ENCODE measurements at regions not wholly inside any gene's neighbourhood (a gene's known extent, or its start where the extent isn't known, plus 50 kb on each side); places are given as distances from the start of the nearest gene placed in this dataset.
A peak's percentile ranks its signal among the peaks of the same experiment; 100 is the strongest.

DNA sequence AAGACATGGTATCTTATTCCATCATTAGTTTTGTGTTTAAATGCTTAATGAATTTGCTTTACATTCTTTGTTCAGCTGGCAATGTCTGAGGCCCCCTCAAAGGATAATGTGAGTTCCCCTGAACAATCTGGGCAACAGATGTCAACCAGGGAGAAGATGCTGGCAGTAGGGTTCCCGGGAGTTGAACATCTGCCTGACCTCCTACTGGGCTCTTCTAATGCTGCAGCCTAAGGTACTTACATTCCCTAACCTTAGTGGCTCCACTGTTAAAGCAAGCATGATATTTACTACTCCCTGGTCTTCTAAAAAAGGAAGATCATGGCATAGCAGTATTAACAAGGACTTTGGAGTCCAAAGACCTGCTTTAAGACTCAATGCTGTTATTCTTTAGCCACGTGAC, 574.9 kb upstream of the NR5A2 start:
- Histone ChIP-seq H3K4me1 (ENCODE audit: control insufficient read depth in 3 of 3, insufficient read depth in 2 of 3, low read depth in 1 of 3, low read length in 2 of 3) (no peaks in the 10 kb centered on the region), H3K27me3 (ENCODE audit: control insufficient read depth in 3 of 3, insufficient read depth in 3 of 3, low read length in 3 of 3) (no peaks in the 10 kb centered on the region), H3K4me3 (ENCODE audit: low read depth in 1 of 3, low read length in 3 of 3) (no peak overlapping the region), H3K27ac (ENCODE audit: low read depth in 1 of 3, low read length in 2 of 3) (no peak overlapping the region), H3K36me3 (ENCODE audit: control insufficient read depth in 3 of 3, insufficient read depth in 2 of 3, low read depth in 1 of 3, low read length in 3 of 3) (no peaks in the 10 kb centered on the region), H3K9me3 (ENCODE audit: control insufficient read depth in 2 of 2, insufficient read depth in 1 of 2, low read depth in 1 of 2, low read length in 1 of 2) (no peaks in the 10 kb centered on the region)
- no peak for DNase-seq
- FAIRE-seq = no peak
- WGBS, 3 donors = 58 to 76% (median 66%) methylated on average over 2 of the region's 2 CpGs

GRCh38 chr1:199453723-199454122, 573.8 kb upstream of the NR5A2 start:
- Histone ChIP-seq H3K36me3 (ENCODE audit: control insufficient read depth in 3 of 3, insufficient read depth in 2 of 3, low read depth in 1 of 3, low read length in 3 of 3) (no peaks in the 10 kb centered on the region), H3K9me3 (ENCODE audit: control insufficient read depth in 2 of 2, insufficient read depth in 1 of 2, low read depth in 1 of 2, low read length in 1 of 2) (no peaks in the 10 kb centered on the region), H3K27me3 (ENCODE audit: control insufficient read depth in 3 of 3, insufficient read depth in 3 of 3, low read length in 3 of 3) (no peaks in the 10 kb centered on the region), H3K4me1 (ENCODE audit: control insufficient read depth in 3 of 3, insufficient read depth in 2 of 3, low read depth in 1 of 3, low read length in 2 of 3) (no peaks in the 10 kb centered on the region), H3K4me3 (ENCODE audit: low read depth in 1 of 3, low read length in 3 of 3) (no peak overlapping the region), H3K27ac (ENCODE audit: low read depth in 1 of 3, low read length in 2 of 3) (no peak overlapping the region)
- DNase-seq = no peak
- 45 to 62% (median 46%) methylated on average over 3 of the region's 3 CpGs for WGBS, 3 donors
- FAIRE-seq = no peak

DNA sequence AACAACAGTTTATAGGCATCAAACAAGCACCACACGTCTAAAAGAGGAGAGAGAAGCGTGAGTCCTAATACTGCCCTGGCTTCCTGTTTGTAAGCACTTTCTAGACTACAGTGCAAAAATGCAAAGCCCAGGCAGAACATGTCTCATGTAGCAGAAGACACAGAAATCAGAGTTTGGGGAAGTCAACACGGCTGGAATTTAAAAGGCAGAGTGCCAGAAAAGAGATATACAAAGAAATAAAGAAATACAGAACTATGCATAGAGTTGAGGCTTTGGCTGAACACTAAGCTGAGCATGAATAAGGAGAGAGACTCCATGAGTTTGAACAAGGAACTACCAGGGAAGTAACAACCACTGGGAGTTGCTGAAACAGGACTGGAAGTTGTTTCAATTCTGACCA, 566.6 kb upstream of the NR5A2 start:
- no peak for FAIRE-seq

GRCh38 chr1:199463521-199464127, 563.9 kb upstream of the NR5A2 start:
- Histone ChIP-seq H3K36me3 (ENCODE audit: control insufficient read depth in 3 of 3, insufficient read depth in 2 of 3, low read depth in 1 of 3, low read length in 3 of 3) (no peaks in the 10 kb centered on the region), H3K4me1 (ENCODE audit: control insufficient read depth in 3 of 3, insufficient read depth in 2 of 3, low read depth in 1 of 3, low read length in 2 of 3) (no peaks in the 10 kb centered on the region), H3K27me3 (ENCODE audit: control insufficient read depth in 3 of 3, insufficient read depth in 3 of 3, low read length in 3 of 3) (no peaks in the 10 kb centered on the region), H3K9me3 (ENCODE audit: control insufficient read depth in 2 of 2, insufficient read depth in 1 of 2, low read depth in 1 of 2, low read length in 1 of 2) (peaks cover 0 to 9% of the 10 kb centered on the region in 2 donors), H3K27ac (ENCODE audit: low read depth in 1 of 3, low read length in 2 of 3) (no peak overlapping the region), H3K4me3 (ENCODE audit: low read depth in 1 of 3, low read length in 3 of 3) (no peak overlapping the region)
- 79 to 88% (median 85%) methylated on average over 1 of the region's 1 CpG for WGBS, 3 donors
- DNase-seq (peak in 1 of 2 donors; percentile 9), FAIRE-seq (no peak)

More for the DNA sequence above, 566.6 kb upstream of the NR5A2 start:
- no peak overlapping the region for H3K27ac ChIP-seq (ENCODE audit: low read depth in 1 of 3, low read length in 2 of 3)
- 40 to 52% (median 52%) methylated on average over 3 of the region's 3 CpGs for WGBS, 3 donors
- H3K9me3 ChIP-seq (ENCODE audit: control insufficient read depth in 2 of 2, insufficient read depth in 1 of 2, low read depth in 1 of 2, low read length in 1 of 2) = peaks cover 0 to 9% of the 10 kb centered on the region in 2 donors
- H3K27me3 ChIP-seq (ENCODE audit: control insufficient read depth in 3 of 3, insufficient read depth in 3 of 3, low read length in 3 of 3) = no peaks in the 10 kb centered on the region
- no peak for DNase-seq
- H3K36me3 ChIP-seq (ENCODE audit: control insufficient read depth in 3 of 3, insufficient read depth in 2 of 3, low read depth in 1 of 3, low read length in 3 of 3) = no peaks in the 10 kb centered on the region
- no peak overlapping the region for H3K4me3 ChIP-seq (ENCODE audit: low read depth in 1 of 3, low read length in 3 of 3)
- H3K4me1 ChIP-seq (ENCODE audit: control insufficient read depth in 3 of 3, insufficient read depth in 2 of 3, low read depth in 1 of 3, low read length in 2 of 3) = no peaks in the 10 kb centered on the region

DNA sequence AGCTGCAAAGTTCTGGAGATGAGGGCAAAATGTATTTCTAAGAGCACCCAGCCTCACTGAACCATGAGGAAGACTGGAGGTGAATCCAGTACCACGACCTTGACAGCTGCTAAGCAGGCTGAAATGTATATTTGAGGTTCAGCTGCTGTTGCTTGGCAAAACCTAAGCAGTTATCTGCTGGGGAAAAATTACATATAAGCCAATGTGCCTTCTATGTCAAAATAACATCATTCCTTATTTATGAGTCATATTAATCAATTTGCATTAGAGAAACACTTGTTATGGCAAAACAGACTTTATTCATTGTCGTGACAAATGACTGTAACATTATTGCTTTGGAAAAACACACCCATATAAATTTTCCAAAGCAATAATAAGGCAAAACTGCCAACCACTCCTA, 560.5 kb upstream of the NR5A2 start:
- Histone ChIP-seq H3K4me3 (ENCODE audit: low read depth in 1 of 3, low read length in 3 of 3) (no peak overlapping the region), H3K9me3 (ENCODE audit: control insufficient read depth in 2 of 2, insufficient read depth in 1 of 2, low read depth in 1 of 2, low read length in 1 of 2) (peaks cover 0 to 9% of the 10 kb centered on the region in 2 donors), H3K36me3 (ENCODE audit: control insufficient read depth in 3 of 3, insufficient read depth in 2 of 3, low read depth in 1 of 3, low read length in 3 of 3) (no peaks in the 10 kb centered on the region), H3K27ac (ENCODE audit: low read depth in 1 of 3, low read length in 2 of 3) (no peak overlapping the region), H3K4me1 (ENCODE audit: control insufficient read depth in 3 of 3, insufficient read depth in 2 of 3, low read depth in 1 of 3, low read length in 2 of 3) (no peaks in the 10 kb centered on the region), H3K27me3 (ENCODE audit: control insufficient read depth in 3 of 3, insufficient read depth in 3 of 3, low read length in 3 of 3) (no peaks in the 10 kb centered on the region)
- DNase-seq (no peak), FAIRE-seq (no peak)
- 46 to 52% (median 47%) methylated on average over 2 of the region's 2 CpGs for WGBS, 3 donors

- Histone ChIP-seq H3K4me3 (ENCODE audit: low read depth in 1 of 3, low read length in 3 of 3) (no peak overlapping the region), H3K27ac (ENCODE audit: low read depth in 1 of 3, low read length in 2 of 3) (no peak overlapping the region), H3K27me3 (ENCODE audit: control insufficient read depth in 3 of 3, insufficient read depth in 3 of 3, low read length in 3 of 3) (peaks cover 0 to 3% (median 0%) of the 10 kb centered on the region in 3 donors), H3K36me3 (ENCODE audit: control insufficient read depth in 3 of 3, insufficient read depth in 2 of 3, low read depth in 1 of 3, low read length in 3 of 3) (no peaks in the 10 kb centered on the region), H3K4me1 (ENCODE audit: control insufficient read depth in 3 of 3, insufficient read depth in 2 of 3, low read depth in 1 of 3, low read length in 2 of 3) (no peaks in the 10 kb centered on the region), H3K9me3 (ENCODE audit: control insufficient read depth in 2 of 2, insufficient read depth in 1 of 2, low read depth in 1 of 2, low read length in 1 of 2) (no peaks in the 10 kb centered on the region)
- 70 to 90% (median 78%) methylated on average over 2 of the region's 2 CpGs for WGBS, 3 donors
- FAIRE-seq (no peak), DNase-seq (no peak)
These were observed 555.5 kb upstream of the NR5A2 start for GRCh38 chr1:199472018-199472417.

DNA sequence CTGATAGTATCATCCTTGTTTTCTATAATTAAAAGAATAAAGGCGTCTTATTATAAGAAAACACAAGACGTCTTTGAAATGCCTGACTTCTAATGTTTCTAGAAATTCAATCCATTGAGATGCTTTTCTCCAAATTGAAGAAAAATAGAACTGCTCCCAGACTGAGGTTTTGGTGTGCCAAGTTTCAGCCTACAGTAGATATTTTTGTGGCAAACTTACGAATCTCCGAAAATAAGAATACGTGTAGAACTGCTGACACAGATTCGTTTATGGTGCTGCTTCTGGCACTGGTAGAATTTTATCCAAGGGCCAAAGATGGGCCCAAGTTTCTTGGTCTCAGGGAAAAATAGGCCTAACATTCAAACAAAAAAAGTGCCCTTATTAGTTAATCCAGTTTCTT, 554.5 kb upstream of the NR5A2 start:
- Histone ChIP-seq H3K4me1 (ENCODE audit: control insufficient read depth in 3 of 3, insufficient read depth in 2 of 3, low read depth in 1 of 3, low read length in 2 of 3) (no peaks in the 10 kb centered on the region), H3K4me3 (ENCODE audit: low read depth in 1 of 3, low read length in 3 of 3) (no peak overlapping the region), H3K9me3 (ENCODE audit: control insufficient read depth in 2 of 2, insufficient read depth in 1 of 2, low read depth in 1 of 2, low read length in 1 of 2) (no peaks in the 10 kb centered on the region), H3K36me3 (ENCODE audit: control insufficient read depth in 3 of 3, insufficient read depth in 2 of 3, low read depth in 1 of 3, low read length in 3 of 3) (no peaks in the 10 kb centered on the region), H3K27me3 (ENCODE audit: control insufficient read depth in 3 of 3, insufficient read depth in 3 of 3, low read length in 3 of 3) (peaks cover 0 to 3% (median 0%) of the 10 kb centered on the region in 3 donors), H3K27ac (ENCODE audit: low read depth in 1 of 3, low read length in 2 of 3) (no peak overlapping the region)
- DNase-seq (no peak), FAIRE-seq (no peak)
- 89 to 90% (median 90%) methylated on average over 6 of the region's 6 CpGs for WGBS, 3 donors

DNA sequence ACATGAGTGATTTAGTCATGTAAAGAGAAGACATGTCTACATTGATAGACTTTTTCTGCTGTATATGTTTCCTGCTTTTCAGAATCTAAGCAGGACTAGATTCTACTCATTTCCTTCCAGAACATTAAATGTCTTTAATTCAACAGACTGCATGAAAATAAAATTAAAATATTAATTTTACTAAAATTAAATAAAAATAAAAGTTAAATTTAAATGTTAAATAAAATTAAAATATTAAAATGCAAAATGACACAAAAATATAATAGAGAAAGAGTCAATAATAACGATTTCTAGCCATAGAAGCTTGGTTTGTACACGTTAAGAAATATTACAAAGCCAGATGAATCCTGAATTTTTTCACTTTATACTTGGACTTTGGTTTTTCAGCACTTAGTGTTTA, 552.8 kb upstream of the NR5A2 start:
- DNase-seq (no peak), FAIRE-seq (no peak)
- Histone ChIP-seq H3K27ac (ENCODE audit: low read depth in 1 of 3, low read length in 2 of 3) (no peak overlapping the region), H3K36me3 (ENCODE audit: control insufficient read depth in 3 of 3, insufficient read depth in 2 of 3, low read depth in 1 of 3, low read length in 3 of 3) (no peaks in the 10 kb centered on the region), H3K4me3 (ENCODE audit: low read depth in 1 of 3, low read length in 3 of 3) (no peak overlapping the region), H3K27me3 (ENCODE audit: control insufficient read depth in 3 of 3, insufficient read depth in 3 of 3, low read length in 3 of 3) (peaks cover 0 to 3% (median 0%) of the 10 kb centered on the region in 3 donors), H3K9me3 (ENCODE audit: control insufficient read depth in 2 of 2, insufficient read depth in 1 of 2, low read depth in 1 of 2, low read length in 1 of 2) (no peaks in the 10 kb centered on the region), H3K4me1 (ENCODE audit: control insufficient read depth in 3 of 3, insufficient read depth in 2 of 3, low read depth in 1 of 3, low read length in 2 of 3) (no peaks in the 10 kb centered on the region)
- 38 to 63% (median 60%) methylated on average over 2 of the region's 2 CpGs for WGBS, 3 donors

GRCh38 chr1:199482426-199482825, 545.1 kb upstream of the NR5A2 start:
- 75 to 86% (median 85%) methylated on average over 4 of the region's 4 CpGs for WGBS, 3 donors
- DNase-seq (no peak), FAIRE-seq (no peak)
- Histone ChIP-seq H3K9me3 (ENCODE audit: control insufficient read depth in 2 of 2, insufficient read depth in 1 of 2, low read depth in 1 of 2, low read length in 1 of 2) (no peaks in the 10 kb centered on the region), H3K36me3 (ENCODE audit: control insufficient read depth in 3 of 3, insufficient read depth in 2 of 3, low read depth in 1 of 3, low read length in 3 of 3) (no peaks in the 10 kb centered on the region), H3K4me1 (ENCODE audit: control insufficient read depth in 3 of 3, insufficient read depth in 2 of 3, low read depth in 1 of 3, low read length in 2 of 3) (no peaks in the 10 kb centered on the region), H3K27me3 (ENCODE audit: control insufficient read depth in 3 of 3, insufficient read depth in 3 of 3, low read length in 3 of 3) (no peaks in the 10 kb centered on the region), H3K4me3 (ENCODE audit: low read depth in 1 of 3, low read length in 3 of 3) (no peak overlapping the region), H3K27ac (ENCODE audit: low read depth in 1 of 3, low read length in 2 of 3) (no peak overlapping the region)
